Liver (tissue), 8 donors: ENCODE measurements at regions not wholly inside any gene's neighbourhood (a gene's known extent, or its start where the extent isn't known, plus 50 kb on each side); places are given as distances from the start of the nearest gene placed in this dataset.

Source experiments
- DNase-seq: peaks from one replicate; pipeline ENCODE4 v3.0.0-alpha.2; 2017; ENCODE audit warnings: low spot score
- H3K27ac ChIP-seq, 2 donors: one replicate each; pipeline ENCODE4 v1.7.0; 2013; ENCODE audit warnings: inconsistent platforms in 2 of 2, low read length in 2 of 2, control low read depth in 1 of 2, low read depth in 1 of 2, mild to moderate bottlenecking in 1 of 2
- H3K27me3 ChIP-seq, 4 donors: one replicate each; pipeline versions ENCODE4 v1.6.1 to v1.7.0; 2013; ENCODE audit warnings: low read length in 3 of 4, inconsistent platforms in 1 of 4, mild to moderate bottlenecking in 1 of 4, moderate library complexity in 1 of 4; ENCODE audit not compliant: control insufficient read depth in 4 of 4, insufficient read depth in 4 of 4
- H3K36me3 ChIP-seq, 4 donors: one replicate each; pipeline versions ENCODE4 v1.6.1 to v1.7.0; 2013; ENCODE audit warnings: low read length in 3 of 4, mild to moderate bottlenecking in 3 of 4, low read depth in 1 of 4, moderate library complexity in 1 of 4; ENCODE audit not compliant: control insufficient read depth in 4 of 4, insufficient read depth in 3 of 4
- H3K4me1 ChIP-seq, 4 donors: one replicate each; pipeline versions ENCODE4 v1.6.1 to v1.7.0; 2013; ENCODE audit warnings: low read length in 3 of 4, mild to moderate bottlenecking in 3 of 4, moderate library complexity in 1 of 4; ENCODE audit not compliant: control insufficient read depth in 4 of 4, insufficient read depth in 4 of 4
- H3K4me3 ChIP-seq, 3 donors: one replicate each; pipeline versions ENCODE4 v1.6.1 to v1.7.0; 2013; ENCODE audit warnings: low read length in 3 of 3, control low read depth in 1 of 3, low read depth in 1 of 3, mild to moderate bottlenecking in 1 of 3
- H3K9ac ChIP-seq, 2 donors: one replicate each; pipeline ENCODE4 v1.7.0; 2013; ENCODE audit warnings: low read length in 2 of 2, mild to moderate bottlenecking in 2 of 2, moderate library complexity in 2 of 2, control low read depth in 1 of 2, low read depth in 1 of 2
- H3K9me3 ChIP-seq, 4 donors: one replicate each; pipeline versions ENCODE4 v1.6.1 to v1.7.0; 2013; ENCODE audit warnings: low read length in 3 of 4; ENCODE audit not compliant: control insufficient read depth in 4 of 4
- EGR1 ChIP-seq, 2 donors: IDR thresholded peaks; 2 replicates each; pipeline ENCODE4 v1.6.1; 2016 to 2018; ENCODE audit warnings: antibody characterized with exemption in 2 of 2, low read depth in 2 of 2
- FOXA1 ChIP-seq: IDR thresholded peaks from 2 replicates; pipeline ENCODE4 v1.6.1; 2016; ENCODE audit warnings: antibody characterized with exemption
- GABPA ChIP-seq, 2 donors: IDR thresholded peaks in 1 of 2; conservative IDR thresholded peaks in 1 of 2; 2 replicates each; pipeline ENCODE4 v1.6.1; 2016; ENCODE audit warnings: antibody characterized with exemption in 2 of 2, mild to moderate bottlenecking in 1 of 2, moderate library complexity in 1 of 2
- HNF4A ChIP-seq, 2 donors: conservative IDR thresholded peaks; 2 replicates each; pipeline ENCODE4 v1.6.1; 2016; ENCODE audit warnings: antibody characterized with exemption in 2 of 2, mild to moderate bottlenecking in 2 of 2
- HNF4G ChIP-seq: IDR thresholded peaks from 2 replicates; pipeline ENCODE4 v1.6.1; 2016; ENCODE audit warnings: antibody characterized with exemption
- JUND ChIP-seq, 2 donors: IDR thresholded peaks; 2 replicates each; pipeline ENCODE4 v1.6.1; 2016; ENCODE audit warnings: antibody characterized with exemption in 2 of 2
- NR2F2 ChIP-seq: IDR thresholded peaks from 2 replicates; pipeline ENCODE4 v1.6.1; 2016; ENCODE audit warnings: antibody characterized with exemption
- RAD21 ChIP-seq, 2 donors: IDR thresholded peaks; 2 replicates each; pipeline ENCODE4 v1.6.1; 2016; ENCODE audit warnings: antibody characterized with exemption in 2 of 2, mild to moderate bottlenecking in 2 of 2
- RXRA ChIP-seq, 2 donors: IDR thresholded peaks; 2 replicates each; pipeline ENCODE4 v1.6.1; 2017 to 2018; ENCODE audit warnings: antibody characterized with exemption in 2 of 2, mild to moderate bottlenecking in 1 of 2
- YY1 ChIP-seq: IDR thresholded peaks from 2 replicates; pipeline ENCODE4 v1.6.1; 2016; ENCODE audit warnings: antibody characterized with exemption, mild to moderate bottlenecking
- WGBS: extraction: QIAGEN DNeasy Blood & Tissue Kit; methylation state at CpG from one replicate; pipeline ENCODE4 v1.1.7; 2013; 5-methylcytosine and 5-hydroxymethylcytosine counted together
- TF ChIP-seq, protein P1 (sequence below): IDR thresholded peaks from 2 replicates; pipeline ENCODE4 v1.6.1; 2016; ENCODE audit warnings: antibody characterized with exemption
- TF ChIP-seq, protein P2 (sequence below): IDR thresholded peaks from 2 replicates; pipeline ENCODE4 v1.6.1; 2016; ENCODE audit warnings: antibody characterized with exemption, mild to moderate bottlenecking
- TF ChIP-seq, protein P3 (sequence below): IDR thresholded peaks from 2 replicates; pipeline ENCODE4 v1.6.1; 2016; ENCODE audit warnings: antibody characterized with exemption
- TF ChIP-seq, protein P4 (sequence below): fragments of 150-350 bp; IDR thresholded peaks from 2 replicates; pipeline ENCODE4 v1.5.1; 2017; ENCODE audit warnings: improper control_type of control experiment, low read depth, low read length; ENCODE audit not compliant: missing input control
- donor health status: healthy.
- donor health status: healthy.
- donor health status: healthy.
- donor health status: healthy.
- donor health status: healthy.

DNA sequence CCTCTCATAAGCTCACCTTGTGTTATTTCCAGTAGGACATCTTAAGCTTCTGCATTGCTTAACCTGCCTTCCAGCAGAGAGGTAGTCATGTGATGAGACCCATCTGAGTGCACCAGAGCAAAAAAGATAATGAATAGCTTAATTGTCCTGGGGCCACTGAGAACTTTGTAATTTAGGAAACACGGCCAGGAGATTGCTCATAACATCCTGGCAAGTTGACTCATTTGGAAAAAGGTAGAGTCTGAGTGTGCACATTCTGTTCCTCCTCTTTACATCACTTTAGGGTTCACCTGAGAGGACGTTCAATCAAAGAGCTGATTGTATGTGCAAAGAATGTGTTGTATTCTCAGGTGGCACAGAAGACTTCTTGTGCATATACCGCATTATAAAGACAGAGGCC is 830.2 kb upstream of the SOX11 start:
- Histone ChIP-seq H3K4me3 (no peak overlapping the region), H3K27me3 (no peaks in the 10 kb centered on the region), H3K27ac (no peak overlapping the region), H3K9ac (no peak overlapping the region), H3K36me3 (no peaks in the 10 kb centered on the region), H3K9me3 (peaks cover 0 to 2% (median 0%) of the 10 kb centered on the region in 4 donors), H3K4me1 (no peaks in the 10 kb centered on the region)
- 64% methylated on average over 3 of the region's 3 CpGs for WGBS
- TF ChIP-seq, protein P1, sequence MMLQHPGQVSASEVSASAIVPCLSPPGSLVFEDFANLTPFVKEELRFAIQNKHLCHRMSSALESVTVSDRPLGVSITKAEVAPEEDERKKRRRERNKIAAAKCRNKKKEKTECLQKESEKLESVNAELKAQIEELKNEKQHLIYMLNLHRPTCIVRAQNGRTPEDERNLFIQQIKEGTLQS = no peak
- TF ChIP-seq, protein P2, sequence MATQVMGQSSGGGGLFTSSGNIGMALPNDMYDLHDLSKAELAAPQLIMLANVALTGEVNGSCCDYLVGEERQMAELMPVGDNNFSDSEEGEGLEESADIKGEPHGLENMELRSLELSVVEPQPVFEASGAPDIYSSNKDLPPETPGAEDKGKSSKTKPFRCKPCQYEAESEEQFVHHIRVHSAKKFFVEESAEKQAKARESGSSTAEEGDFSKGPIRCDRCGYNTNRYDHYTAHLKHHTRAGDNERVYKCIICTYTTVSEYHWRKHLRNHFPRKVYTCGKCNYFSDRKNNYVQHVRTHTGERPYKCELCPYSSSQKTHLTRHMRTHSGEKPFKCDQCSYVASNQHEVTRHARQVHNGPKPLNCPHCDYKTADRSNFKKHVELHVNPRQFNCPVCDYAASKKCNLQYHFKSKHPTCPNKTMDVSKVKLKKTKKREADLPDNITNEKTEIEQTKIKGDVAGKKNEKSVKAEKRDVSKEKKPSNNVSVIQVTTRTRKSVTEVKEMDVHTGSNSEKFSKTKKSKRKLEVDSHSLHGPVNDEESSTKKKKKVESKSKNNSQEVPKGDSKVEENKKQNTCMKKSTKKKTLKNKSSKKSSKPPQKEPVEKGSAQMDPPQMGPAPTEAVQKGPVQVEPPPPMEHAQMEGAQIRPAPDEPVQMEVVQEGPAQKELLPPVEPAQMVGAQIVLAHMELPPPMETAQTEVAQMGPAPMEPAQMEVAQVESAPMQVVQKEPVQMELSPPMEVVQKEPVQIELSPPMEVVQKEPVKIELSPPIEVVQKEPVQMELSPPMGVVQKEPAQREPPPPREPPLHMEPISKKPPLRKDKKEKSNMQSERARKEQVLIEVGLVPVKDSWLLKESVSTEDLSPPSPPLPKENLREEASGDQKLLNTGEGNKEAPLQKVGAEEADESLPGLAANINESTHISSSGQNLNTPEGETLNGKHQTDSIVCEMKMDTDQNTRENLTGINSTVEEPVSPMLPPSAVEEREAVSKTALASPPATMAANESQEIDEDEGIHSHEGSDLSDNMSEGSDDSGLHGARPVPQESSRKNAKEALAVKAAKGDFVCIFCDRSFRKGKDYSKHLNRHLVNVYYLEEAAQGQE = no peak
- no peak for TF ChIP-seq RAD21 (IDR thresholded peaks at IDR 0.05)
- no peak for TF ChIP-seq HNF4G
- TF ChIP-seq EGR1 (IDR thresholded peaks at IDR 0.05; ENCODE audit: low read depth in 2 of 2) = no peak
- TF ChIP-seq RXRA (IDR thresholded peaks at IDR 0.05) = no peak
- no peak for TF ChIP-seq HNF4A (conservative IDR thresholded peaks at IDR 0.05)
- TF ChIP-seq JUND (IDR thresholded peaks at IDR 0.05) = no peak
- DNase-seq = no peak

DNA sequence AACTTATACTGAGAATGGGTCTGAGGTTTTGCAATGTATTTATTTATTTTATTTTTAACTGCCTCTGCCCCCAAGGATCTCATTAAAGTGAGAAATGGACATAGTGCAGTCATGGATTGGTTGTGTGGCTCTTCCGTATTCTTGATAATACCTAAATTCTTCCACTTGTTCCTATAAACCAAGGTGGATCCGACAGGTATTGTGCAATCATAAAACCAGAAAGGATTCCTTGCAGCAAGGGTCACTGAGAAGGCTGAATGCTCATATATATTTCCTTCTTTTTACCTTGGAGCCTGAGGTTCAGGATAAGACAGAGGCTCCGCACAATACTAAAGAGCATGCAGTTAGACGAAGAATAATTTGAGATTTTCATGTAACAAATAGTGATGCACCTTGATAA is 826.0 kb upstream of the SOX11 start:
- Histone ChIP-seq H3K4me3 (no peak overlapping the region), H3K4me1 (no peaks in the 10 kb centered on the region), H3K9me3 (peaks cover 0 to 2% (median 0%) of the 10 kb centered on the region in 4 donors), H3K36me3 (no peaks in the 10 kb centered on the region), H3K9ac (no peak overlapping the region), H3K27me3 (no peaks in the 10 kb centered on the region), H3K27ac (no peak overlapping the region)
- 89% methylated on average over 4 of the region's 4 CpGs for WGBS
- no peak for DNase-seq
- TF ChIP-seq, protein P3, sequence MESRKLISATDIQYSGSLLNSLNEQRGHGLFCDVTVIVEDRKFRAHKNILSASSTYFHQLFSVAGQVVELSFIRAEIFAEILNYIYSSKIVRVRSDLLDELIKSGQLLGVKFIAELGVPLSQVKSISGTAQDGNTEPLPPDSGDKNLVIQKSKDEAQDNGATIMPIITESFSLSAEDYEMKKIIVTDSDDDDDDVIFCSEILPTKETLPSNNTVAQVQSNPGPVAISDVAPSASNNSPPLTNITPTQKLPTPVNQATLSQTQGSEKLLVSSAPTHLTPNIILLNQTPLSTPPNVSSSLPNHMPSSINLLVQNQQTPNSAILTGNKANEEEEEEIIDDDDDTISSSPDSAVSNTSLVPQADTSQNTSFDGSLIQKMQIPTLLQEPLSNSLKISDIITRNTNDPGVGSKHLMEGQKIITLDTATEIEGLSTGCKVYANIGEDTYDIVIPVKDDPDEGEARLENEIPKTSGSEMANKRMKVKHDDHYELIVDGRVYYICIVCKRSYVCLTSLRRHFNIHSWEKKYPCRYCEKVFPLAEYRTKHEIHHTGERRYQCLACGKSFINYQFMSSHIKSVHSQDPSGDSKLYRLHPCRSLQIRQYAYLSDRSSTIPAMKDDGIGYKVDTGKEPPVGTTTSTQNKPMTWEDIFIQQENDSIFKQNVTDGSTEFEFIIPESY = no peak
- TF ChIP-seq YY1 (no peak), HNF4A (conservative IDR thresholded peaks at IDR 0.05) (no peak), EGR1 (IDR thresholded peaks at IDR 0.05; ENCODE audit: low read depth in 2 of 2) (no peak), GABPA (IDR thresholded peaks at IDR 0.05 in 1 of 2, conservative IDR thresholded peaks at IDR 0.05 in 1 of 2) (no peak), HNF4G (no peak), JUND (IDR thresholded peaks at IDR 0.05) (no peak), NR2F2 (no peak), RAD21 (IDR thresholded peaks at IDR 0.05) (no peak), FOXA1 (no peak)
- TF ChIP-seq, protein P4, sequence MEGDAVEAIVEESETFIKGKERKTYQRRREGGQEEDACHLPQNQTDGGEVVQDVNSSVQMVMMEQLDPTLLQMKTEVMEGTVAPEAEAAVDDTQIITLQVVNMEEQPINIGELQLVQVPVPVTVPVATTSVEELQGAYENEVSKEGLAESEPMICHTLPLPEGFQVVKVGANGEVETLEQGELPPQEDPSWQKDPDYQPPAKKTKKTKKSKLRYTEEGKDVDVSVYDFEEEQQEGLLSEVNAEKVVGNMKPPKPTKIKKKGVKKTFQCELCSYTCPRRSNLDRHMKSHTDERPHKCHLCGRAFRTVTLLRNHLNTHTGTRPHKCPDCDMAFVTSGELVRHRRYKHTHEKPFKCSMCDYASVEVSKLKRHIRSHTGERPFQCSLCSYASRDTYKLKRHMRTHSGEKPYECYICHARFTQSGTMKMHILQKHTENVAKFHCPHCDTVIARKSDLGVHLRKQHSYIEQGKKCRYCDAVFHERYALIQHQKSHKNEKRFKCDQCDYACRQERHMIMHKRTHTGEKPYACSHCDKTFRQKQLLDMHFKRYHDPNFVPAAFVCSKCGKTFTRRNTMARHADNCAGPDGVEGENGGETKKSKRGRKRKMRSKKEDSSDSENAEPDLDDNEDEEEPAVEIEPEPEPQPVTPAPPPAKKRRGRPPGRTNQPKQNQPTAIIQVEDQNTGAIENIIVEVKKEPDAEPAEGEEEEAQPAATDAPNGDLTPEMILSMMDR = no peak
